ENCODE measurements at regions not wholly inside any gene's neighbourhood (a gene's known extent, or its start where the extent isn't known, plus 50 kb on each side); places are given as distances from the start of the nearest gene placed in this dataset.

GRCh38 chr2:109702250-109702985 is 88.3 kb downstream of the SOWAHC start:
- Histone ChIP-seq H3K27me3 (no peaks in the 10 kb centered on the region), H3K4me3 (no peak overlapping the region), H3K9me3 (no peaks in the 10 kb centered on the region), H3K36me3 (no peaks in the 10 kb centered on the region), H3K9ac (ENCODE audit: low read depth in 2 of 2, low read length in 2 of 2) (peak overlapping the region in 1 of 2 donors; percentile 48), H3K4me1 (peaks cover 7% of the 10 kb centered on the region), H3K27ac (peak overlapping the region; percentile 52)
- no peak for DNase-seq
- intact Hi-C loops (cut with DNase I): no loop called here
- TF ChIP-seq CTCF (IDR thresholded peaks at IDR 0.05): no peak

GRCh38 chr2:109703077-109703476 is 88.9 kb downstream of the SOWAHC start:
- DNase-seq: no peak
- H3K27me3 ChIP-seq: no peaks in the 10 kb centered on the region
- TF ChIP-seq CTCF (IDR thresholded peaks at IDR 0.05): no peak
- peaks cover 7% of the 10 kb centered on the region for H3K4me1 ChIP-seq
- intact Hi-C loops (cut with DNase I): no loop called here
- no peak overlapping the region for H3K9ac ChIP-seq (ENCODE audit: low read depth in 2 of 2, low read length in 2 of 2)
- H3K36me3 ChIP-seq: no peaks in the 10 kb centered on the region
- H3K27ac ChIP-seq: no peak overlapping the region
- no peak overlapping the region for H3K4me3 ChIP-seq
- H3K9me3 ChIP-seq: no peaks in the 10 kb centered on the region

GRCh38 chr2:109703798-109704197 is 89.6 kb downstream of the SOWAHC start:
- no peak for TF ChIP-seq CTCF (IDR thresholded peaks at IDR 0.05)
- intact Hi-C loops (cut with DNase I): no loop called here
- Histone ChIP-seq H3K9ac (ENCODE audit: low read depth in 2 of 2, low read length in 2 of 2) (no peak overlapping the region), H3K4me1 (peaks cover 7% of the 10 kb centered on the region), H3K27ac (no peak overlapping the region), H3K36me3 (no peaks in the 10 kb centered on the region), H3K27me3 (no peaks in the 10 kb centered on the region), H3K9me3 (no peaks in the 10 kb centered on the region), H3K4me3 (no peak overlapping the region)
- no peak for DNase-seq

GRCh38 chr2:109707281-109708147 is 86.6 kb upstream of the RGPD5 start:
- H3K4me1 ChIP-seq: no peaks in the 10 kb centered on the region
- no peak overlapping the region for H3K27ac ChIP-seq
- DNase-seq: no peak
- H3K36me3 ChIP-seq: no peaks in the 10 kb centered on the region
- intact Hi-C loops (cut with DNase I): no loop called here
- H3K9ac ChIP-seq (ENCODE audit: low read depth in 2 of 2, low read length in 2 of 2): no peak overlapping the region
- no peaks in the 10 kb centered on the region for H3K9me3 ChIP-seq
- TF ChIP-seq CTCF (IDR thresholded peaks at IDR 0.05): no peak
- no peaks in the 10 kb centered on the region for H3K27me3 ChIP-seq
- no peak overlapping the region for H3K4me3 ChIP-seq

GRCh38 chr2:109710505-109711229 is 83.4 kb upstream of the RGPD5 start:
- no peak overlapping the region for H3K4me3 ChIP-seq
- no peaks in the 10 kb centered on the region for H3K36me3 ChIP-seq
- no peak for DNase-seq
- intact Hi-C loops (cut with DNase I): loop anchor here (10.0 kb wide), 1 partner anchor 166 kb away; no protein-coding TSS in a partner anchor
- no peaks in the 10 kb centered on the region for H3K4me1 ChIP-seq
- H3K27ac ChIP-seq: no peak overlapping the region
- H3K27me3 ChIP-seq: no peaks in the 10 kb centered on the region
- no peak for TF ChIP-seq CTCF (IDR thresholded peaks at IDR 0.05)
- no peak overlapping the region for H3K9ac ChIP-seq (ENCODE audit: low read depth in 2 of 2, low read length in 2 of 2)
- no peaks in the 10 kb centered on the region for H3K9me3 ChIP-seq

Measured in colonic mucosa (tissue), 4 donors.